H1 (cell line): ENCODE measurements at regions not wholly inside any gene's neighbourhood (a gene's known extent, or its start where the extent isn't known, plus 50 kb on each side); places are given as distances from the start of the nearest gene placed in this dataset.

Experiments
- ATF3 ChIP-seq: IDR thresholded peaks from 2 replicates; pipeline ENCODE4 v1.6.1; 2011; ENCODE audit warnings: low read depth, mild to moderate bottlenecking, low read length; ENCODE audit not compliant: insufficient read depth
- CHD7 ChIP-seq: fragments of 300-600 bp; sonication (generic); IDR thresholded peaks from 2 replicates; pipeline ENCODE4 v1.7.1; 2012; ENCODE audit warnings: low read length, moderate library complexity, mild to moderate bottlenecking, inconsistent platforms; ENCODE audit not compliant: insufficient replicate concordance
- E2F6 ChIP-seq: IDR thresholded peaks from 2 replicates; pipeline ENCODE4 v1.6.1; 2012; ENCODE audit warnings: inconsistent platforms
- HDAC2 ChIP-seq, 2 experiments: fragments of 300-600 bp in 1 of 2; sonication (generic) in 1 of 2; IDR thresholded peaks; 2 replicates each; pipeline ENCODE4 v1.6.1; 2011 to 2012; ENCODE audit warnings: low read depth in 2 of 2, low read length in 2 of 2, mild to moderate bottlenecking in 2 of 2, moderate library complexity in 2 of 2, borderline replicate concordance in 1 of 2, inconsistent platforms in 1 of 2
- POLR2AphosphoS5 ChIP-seq: IDR thresholded peaks from 2 replicates; pipeline ENCODE4 v1.6.1; 2011; ENCODE audit warnings: low read depth, low read length
- RFX5 ChIP-seq: IDR thresholded peaks from 2 replicates; pipeline ENCODE4 v1.6.1; 2011; ENCODE audit warnings: low read depth, low read length, improper control_type of control experiment, borderline replicate concordance
- SAP30 ChIP-seq: fragments of 300-600 bp; sonication (generic); IDR thresholded peaks from 2 replicates; pipeline ENCODE4 v1.7.1; 2012; ENCODE audit warnings: low read length, moderate library complexity, mild to moderate bottlenecking, inconsistent platforms; ENCODE audit not compliant: insufficient read depth, insufficient replicate concordance
- YY1 ChIP-seq: IDR thresholded peaks from 2 replicates; pipeline ENCODE4 v1.6.1; 2011; ENCODE audit warnings: low read depth, mild to moderate bottlenecking, low read length

GRCh38 chr12:45582986-45583659 is 146.4 kb upstream of the ARID2 start (continued):
- no peak for TF ChIP-seq CHD7
- no peak for TF ChIP-seq SAP30
- TF ChIP-seq RFX5: no peak
- no peak for TF ChIP-seq HDAC2 (IDR thresholded peaks at IDR 0.05; ENCODE audit: borderline replicate concordance in 1 of 2, low read depth in 2 of 2, low read length in 2 of 2)
- TF ChIP-seq E2F6: no peak
- TF ChIP-seq POLR2AphosphoS5: no peak
- TF ChIP-seq YY1: no peak
- no peak for TF ChIP-seq ATF3
